ENCODE measurements at regions not wholly inside any gene's neighbourhood (a gene's known extent, or its start where the extent isn't known, plus 50 kb on each side); places are given as distances from the start of the nearest gene placed in this dataset.

DNA sequence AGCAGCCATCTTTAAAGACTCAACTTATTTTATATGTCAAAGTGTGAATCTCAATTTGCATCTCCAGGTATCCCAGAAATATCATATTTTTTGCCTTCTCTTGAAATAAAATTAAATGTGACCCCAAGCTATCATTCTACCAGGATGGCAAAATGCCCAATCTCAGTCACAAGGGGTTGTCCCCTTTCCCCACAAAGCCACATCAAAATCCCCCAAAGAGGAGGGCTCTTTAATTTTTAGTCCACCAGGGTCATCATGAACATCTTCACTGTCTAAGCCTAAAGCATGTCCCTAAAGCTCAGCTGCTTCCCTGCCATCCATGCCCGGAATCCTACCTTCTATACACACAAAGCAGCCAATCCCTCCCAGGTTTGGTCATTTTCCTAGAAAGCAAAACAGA, 670.5 kb upstream of the KLF4 start:
- no peak overlapping the region for H3K27ac ChIP-seq
- DNase-seq (ENCODE audit: low read depth, low spot score): no peak

DNA sequence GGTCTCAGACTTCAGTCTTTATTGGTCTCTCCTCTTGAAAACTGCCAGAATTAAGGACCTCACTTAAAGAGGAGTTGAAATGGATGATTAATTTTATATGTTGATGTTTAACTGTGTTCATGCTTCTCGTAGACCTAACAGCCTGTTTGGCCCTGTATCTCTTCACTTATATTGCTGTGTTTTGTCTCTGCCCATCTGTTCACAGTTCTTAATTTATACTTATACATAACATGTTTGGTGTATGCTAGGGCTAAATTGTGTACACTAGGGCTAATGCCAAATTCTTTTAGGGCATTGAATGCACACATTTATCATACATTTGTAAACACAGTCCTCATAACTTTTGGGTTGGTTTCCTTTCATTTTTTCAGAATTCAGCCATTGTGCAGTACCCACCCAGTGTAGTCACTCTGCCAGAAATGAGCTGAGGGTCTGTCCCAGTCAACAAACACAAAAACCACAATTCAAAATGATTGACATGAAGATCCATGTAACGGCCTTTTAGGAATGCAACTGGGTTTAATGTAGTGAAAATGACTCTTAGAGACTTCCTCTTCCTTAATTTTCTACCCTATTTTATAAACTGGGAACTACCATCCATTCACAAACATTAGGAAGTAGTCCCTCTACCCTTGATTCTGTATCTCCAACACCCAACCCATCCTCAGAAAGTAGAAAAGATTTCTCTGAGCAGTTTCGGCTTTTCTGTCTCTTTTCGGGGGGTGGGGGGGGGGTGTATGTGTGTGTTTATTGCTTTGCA, 668.8 kb upstream of the KLF4 start:
- no peak overlapping the region for H3K27ac ChIP-seq
- DNase-seq (ENCODE audit: low read depth, low spot score): no peak

DNA sequence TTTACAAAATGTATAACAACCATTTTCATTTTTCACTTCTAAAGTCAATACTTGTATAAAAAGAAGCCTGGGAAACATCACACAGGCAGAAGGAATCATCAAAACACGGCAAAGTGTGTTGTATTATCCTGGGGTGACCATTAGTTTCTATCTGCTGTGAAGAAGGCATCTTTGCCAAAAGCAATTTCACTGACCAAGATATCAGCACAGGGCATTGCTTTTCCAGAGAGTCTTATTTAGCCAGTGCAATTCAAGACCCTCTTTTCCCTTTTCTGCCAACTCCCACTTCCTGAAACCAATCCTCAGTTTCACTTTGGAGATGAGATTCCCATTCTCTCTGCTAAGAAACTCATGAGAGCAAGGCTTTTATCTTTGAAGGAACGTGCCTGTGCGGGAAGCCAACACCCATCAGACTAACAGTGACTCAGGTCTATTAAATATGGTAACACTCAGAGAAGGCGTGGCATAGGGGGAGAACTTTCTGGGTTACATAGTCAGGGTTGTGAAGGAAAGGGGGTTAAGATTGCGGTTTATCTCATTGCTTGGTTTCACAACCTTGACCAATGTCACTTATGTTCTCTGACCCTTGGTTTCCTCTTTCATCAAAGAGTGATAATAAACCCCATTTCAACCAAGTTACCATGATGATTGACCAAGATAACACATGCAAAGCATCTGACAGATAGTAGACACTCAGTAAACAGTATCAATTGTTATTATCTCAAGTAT, 666.9 kb upstream of the KLF4 start:
- H3K27ac ChIP-seq: peak overlapping the region; percentile 55
- DNase-seq (ENCODE audit: low read depth, low spot score): peak; percentile 62

DNA sequence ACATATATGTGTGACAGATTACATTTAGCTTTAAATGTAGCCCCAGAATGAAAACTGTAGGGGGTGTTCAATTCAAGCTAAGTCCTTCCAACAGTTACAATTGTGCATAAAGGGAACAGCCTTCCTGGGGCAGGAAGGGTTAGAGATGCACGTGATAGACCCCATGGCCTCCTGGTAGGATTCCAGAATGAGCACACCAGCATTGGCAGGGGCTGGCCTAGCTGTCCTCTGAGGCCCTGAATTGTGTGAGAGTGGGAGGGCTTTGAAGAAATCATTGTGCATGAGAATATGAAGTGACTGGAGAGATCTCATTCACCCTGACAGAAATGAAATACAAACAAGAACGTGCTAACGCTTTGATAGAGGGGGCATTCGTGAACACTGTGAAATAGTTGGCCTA, 663.8 kb upstream of the KLF4 start:
- H3K27ac ChIP-seq: no peak overlapping the region
- no peak for DNase-seq (ENCODE audit: low read depth, low spot score)

DNA sequence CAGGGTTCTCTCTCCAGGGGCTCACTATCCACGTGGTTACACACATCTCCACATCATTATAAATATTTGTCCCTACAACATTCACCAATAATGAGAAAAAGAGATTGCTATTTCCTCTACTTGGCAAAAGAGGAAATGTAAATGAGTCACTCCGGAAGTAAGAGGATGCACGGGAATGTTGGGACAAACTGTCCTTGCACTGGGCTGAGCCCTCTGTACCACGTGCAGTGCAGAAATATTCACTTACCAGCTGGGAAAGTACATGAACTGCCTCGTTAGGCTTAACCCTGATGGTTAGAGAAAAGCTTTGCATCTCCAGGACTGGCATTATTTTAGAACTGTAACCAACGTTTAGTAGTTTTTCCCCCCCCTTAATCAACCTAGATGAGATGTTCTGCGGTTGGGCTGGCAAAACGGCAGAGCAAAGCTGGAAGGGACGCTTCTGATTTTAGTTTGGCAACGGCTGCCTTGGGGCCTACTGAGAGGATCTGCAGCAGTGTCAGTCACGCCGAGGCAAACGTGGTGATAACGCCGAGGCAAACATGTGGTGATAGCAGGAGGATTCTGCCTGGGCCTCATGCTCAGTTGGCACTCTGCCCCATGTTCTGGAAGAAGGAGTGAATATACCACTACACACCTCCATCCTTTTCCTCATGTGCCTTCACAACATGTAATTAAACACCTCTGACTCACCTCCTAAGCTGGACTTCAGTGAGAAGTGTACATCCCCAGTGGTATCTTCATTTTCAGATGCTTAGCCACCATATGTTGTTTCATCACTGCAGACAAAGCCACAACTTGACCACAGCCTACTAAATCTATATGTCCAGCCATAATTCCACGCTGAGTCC, 661.4 kb upstream of the KLF4 start:
- DNase-seq (ENCODE audit: low read depth, low spot score): peak; percentile 22
- no peak overlapping the region for H3K27ac ChIP-seq

DNA sequence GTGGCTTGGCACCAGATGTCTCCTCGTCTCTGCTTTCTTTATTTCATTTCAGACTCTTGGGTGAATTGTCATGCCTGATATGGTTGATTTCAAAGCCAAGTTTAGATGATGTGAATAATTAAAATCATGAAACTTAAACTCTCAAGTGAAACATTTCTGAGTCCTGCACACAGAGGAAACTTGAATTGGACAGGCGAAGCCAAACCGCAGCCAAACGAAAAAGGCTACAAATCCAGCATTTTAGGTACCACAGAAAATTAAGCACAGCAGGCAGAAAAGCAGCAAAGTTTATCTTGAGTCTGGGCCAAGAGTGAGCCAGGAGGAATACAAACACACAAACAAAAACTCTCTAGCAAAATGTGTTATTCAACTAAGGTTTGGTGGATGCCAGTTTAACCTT, 659.8 kb upstream of the KLF4 start:
- no peak for DNase-seq (ENCODE audit: low read depth, low spot score)
- no peak overlapping the region for H3K27ac ChIP-seq

DNA sequence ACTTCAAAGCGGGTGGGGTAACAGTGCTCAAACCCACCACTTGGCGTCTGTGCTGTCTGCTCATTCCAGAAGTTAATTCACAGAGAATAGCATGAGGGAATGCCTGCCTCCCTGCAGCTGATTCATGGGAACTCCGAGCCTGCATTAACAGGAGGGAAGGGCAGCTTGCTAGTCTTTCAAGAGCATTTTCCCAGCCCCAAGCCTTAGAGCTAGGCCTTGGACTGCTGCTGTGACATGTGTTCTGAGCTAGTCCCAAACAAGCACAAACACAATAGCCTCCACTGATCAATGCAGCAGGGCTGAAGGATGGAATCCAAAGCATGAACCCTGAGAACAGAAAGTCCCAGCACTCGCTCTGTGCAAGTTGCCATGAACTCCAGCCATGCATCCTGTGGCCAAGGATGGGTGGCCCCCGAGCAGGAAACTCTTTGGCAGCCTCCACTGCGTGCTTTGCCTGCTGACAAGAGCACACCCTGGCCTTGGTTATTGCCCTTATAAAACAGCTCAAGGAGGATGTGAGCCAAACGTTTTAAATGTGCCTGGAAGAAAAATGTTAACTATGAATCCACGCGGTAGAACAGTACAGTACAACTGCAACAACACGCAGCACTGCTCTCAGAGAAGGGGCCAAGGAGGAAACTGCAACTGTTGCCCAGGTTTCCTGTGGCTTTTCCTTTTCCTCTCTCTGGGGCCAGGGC, 653.1 kb upstream of the KLF4 start:
- peak overlapping the region; percentile 12 for H3K27ac ChIP-seq
- DNase-seq (ENCODE audit: low read depth, low spot score): no peak

DNA sequence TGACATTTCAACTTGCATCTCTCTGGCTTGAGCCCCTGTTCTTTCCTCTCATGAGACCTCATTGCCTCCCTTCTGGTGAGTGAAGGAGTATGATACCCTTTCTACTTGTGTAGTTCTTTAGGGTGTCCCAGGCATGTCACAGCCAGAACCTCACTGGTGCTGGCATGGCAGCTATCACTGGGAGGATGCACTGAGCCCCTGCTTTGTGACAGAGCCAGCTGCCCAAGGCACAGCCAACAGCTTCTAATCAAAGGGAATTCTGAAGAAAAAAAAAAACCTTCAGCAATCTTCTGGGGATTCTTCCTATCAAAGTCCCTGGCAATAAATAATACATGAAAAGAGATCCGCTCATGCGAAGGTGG, 652.6 kb upstream of the KLF4 start:
- no peak for DNase-seq (ENCODE audit: low read depth, low spot score)
- H3K27ac ChIP-seq: no peak overlapping the region

DNA sequence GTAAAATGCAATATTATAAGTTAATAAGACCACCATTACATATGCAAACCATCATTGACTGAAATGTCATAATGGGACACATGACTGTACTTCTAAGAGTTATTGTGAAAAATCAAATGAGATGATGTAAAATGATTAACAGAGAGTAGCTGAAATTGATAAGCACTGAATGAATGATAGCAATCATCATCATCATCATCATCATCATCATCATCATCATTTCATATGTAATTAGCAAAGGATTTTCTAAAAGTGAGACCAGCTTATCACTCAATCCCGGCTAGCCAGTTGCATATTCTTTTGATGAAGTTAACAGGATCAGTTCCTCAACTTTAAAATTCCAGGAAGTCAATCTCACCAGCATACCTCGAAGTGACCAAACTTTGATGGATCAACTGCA, 650.3 kb upstream of the KLF4 start:
- no peak for DNase-seq (ENCODE audit: low read depth, low spot score)
- no peak overlapping the region for H3K27ac ChIP-seq

DNA sequence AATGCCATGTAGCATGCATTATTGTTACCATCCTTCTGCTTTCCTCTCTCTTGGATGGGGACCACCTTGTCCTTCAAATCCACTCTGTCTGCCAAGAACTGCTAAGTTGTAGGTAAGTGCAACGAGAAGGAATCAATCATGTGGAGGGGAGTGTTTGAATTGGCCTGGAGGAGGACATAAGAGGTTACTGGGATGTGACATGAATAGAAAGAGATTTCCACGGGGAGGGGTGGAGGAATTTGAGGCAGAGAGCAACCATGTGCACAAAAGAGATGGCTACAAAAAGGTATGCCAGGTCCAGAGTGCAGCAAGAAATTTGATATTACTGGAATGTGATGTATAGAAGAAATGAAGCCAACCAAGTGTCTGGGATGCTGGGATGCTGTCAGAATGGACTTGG, 648.9 kb upstream of the KLF4 start:
- no peak overlapping the region for H3K27ac ChIP-seq
- no peak for DNase-seq (ENCODE audit: low read depth, low spot score)

DNA sequence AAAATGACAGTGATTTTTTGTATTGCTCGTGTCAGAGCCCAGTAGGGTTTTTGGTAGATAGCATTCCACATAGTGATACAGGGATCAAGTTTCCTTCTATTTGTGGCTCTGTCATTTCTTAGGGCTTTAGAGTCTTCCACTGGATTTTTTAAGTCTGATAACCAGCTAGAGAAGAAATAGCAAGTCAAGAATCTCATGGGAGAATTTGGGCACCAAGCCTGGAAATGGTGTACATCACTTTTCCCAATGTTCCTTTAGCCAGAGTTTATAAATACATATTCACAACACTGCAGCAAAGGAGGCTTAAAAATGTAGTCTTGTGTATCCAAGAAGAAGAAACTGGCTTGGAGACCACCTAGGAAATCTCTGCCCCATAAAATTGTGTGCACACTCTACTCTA, 647.1 kb upstream of the KLF4 start:
- no peak for DNase-seq (ENCODE audit: low read depth, low spot score)
- H3K27ac ChIP-seq: no peak overlapping the region

DNA sequence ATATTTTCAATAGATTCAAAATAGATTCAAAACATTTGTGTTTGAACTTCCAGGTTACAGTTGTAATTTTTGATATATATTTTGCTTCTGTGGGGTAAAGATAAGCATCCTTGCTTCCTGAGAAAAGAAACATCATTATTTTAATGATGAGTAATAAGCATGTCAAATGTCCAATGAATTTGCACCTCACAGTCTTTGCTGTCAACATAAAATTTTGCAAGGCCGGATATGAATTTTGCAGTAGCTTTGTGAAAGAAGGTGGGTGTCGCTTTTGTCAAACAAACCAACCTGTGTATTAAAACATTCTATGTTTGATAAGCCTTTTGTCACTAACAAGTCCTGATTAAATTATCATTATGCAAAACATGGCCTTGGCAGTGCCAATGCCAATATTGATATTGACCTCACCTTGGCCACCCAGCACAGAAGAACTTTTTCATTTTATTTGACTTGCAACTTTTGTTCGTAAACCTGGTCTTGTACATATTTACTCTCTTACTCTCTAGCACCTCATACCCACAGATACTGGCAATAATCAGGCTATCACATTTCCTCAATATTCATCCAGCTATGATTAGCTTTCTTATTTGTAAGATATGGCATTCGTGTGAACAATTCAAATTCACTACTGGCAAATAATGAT, 645.0 kb upstream of the KLF4 start:
- no peak overlapping the region for H3K27ac ChIP-seq
- no peak for DNase-seq (ENCODE audit: low read depth, low spot score)

DNA sequence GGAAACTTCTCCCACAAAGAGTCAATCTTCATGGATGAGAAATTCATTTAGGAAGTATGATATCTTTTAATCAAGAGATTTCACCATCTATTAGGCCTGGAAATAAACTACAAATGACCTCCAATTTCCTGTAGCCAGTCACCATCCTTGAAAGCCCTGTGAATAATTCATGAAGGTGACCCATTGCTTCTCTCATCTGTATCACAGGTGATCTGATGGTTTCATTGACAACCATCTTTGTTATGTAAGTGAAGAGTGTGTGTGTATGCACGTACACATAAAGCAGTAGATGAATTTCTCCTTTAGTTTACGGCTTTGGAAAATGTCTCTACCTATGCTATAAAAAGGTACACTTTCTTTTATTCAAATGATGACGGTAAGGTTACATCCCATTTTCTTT, 644.1 kb upstream of the KLF4 start:
- no peak overlapping the region for H3K27ac ChIP-seq
- no peak for DNase-seq (ENCODE audit: low read depth, low spot score)

DNA sequence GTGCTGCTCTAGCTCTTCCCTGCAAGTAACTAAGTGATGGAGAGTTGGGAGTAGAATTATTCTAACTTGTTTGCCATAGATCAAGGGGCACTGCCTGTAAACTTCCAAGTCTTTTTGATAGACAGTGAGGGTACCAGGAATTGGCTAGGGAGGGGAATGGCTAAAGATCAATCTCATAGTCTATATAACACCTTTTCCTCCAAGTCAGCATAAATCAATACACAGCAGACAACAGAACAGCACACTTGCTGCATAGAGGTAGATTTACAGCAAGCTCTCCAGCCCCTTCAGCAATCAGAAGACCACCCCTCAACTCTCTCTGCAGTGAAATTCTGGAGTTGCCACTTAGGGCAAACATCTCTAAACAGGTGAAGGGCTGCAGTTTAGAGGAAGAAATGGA, 643.5 kb upstream of the KLF4 start:
- DNase-seq (ENCODE audit: low read depth, low spot score): no peak
- H3K27ac ChIP-seq: no peak overlapping the region

DNA sequence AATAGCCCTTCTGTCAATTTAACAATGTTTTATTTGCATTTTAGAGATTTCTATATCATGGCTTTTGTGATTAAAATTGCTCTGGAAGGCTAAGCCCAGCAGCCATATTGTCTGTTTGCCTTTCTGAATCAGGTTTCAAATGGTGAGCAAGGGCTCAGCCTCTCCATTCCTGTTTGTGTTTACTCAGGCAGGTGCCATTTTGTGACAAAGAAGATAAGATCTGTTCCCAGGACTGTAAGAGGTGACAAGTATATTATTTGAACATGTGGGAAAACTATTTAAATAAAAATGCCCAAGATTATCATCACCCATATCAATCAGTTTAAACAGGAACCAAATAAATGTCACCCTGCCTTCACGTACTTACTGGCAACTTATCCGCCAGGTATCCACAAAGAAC, 641.3 kb upstream of the KLF4 start:
- H3K27ac ChIP-seq: no peak overlapping the region
- DNase-seq (ENCODE audit: low read depth, low spot score): peak; percentile 16

DNA sequence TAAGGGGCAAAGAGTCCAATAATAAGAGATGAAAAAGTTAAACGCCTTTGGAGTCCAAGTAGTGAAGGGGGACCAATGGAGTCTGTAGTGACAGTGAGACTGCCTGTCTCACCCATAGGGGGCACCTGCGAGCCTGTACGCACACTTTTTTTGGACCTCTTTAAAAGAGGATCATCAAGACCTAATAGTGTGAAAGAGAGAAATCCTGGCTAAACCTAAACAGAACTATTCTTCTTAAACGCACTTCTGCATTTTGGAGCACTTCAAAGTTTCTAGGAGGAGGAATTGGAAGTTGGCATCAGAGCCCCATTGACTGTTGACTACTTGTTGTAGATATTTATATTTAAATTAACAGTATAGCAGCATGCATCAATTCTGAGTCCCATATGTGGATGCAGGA, 636.1 kb upstream of the KLF4 start:
- DNase-seq (ENCODE audit: low read depth, low spot score): no peak
- no peak overlapping the region for H3K27ac ChIP-seq

DNA sequence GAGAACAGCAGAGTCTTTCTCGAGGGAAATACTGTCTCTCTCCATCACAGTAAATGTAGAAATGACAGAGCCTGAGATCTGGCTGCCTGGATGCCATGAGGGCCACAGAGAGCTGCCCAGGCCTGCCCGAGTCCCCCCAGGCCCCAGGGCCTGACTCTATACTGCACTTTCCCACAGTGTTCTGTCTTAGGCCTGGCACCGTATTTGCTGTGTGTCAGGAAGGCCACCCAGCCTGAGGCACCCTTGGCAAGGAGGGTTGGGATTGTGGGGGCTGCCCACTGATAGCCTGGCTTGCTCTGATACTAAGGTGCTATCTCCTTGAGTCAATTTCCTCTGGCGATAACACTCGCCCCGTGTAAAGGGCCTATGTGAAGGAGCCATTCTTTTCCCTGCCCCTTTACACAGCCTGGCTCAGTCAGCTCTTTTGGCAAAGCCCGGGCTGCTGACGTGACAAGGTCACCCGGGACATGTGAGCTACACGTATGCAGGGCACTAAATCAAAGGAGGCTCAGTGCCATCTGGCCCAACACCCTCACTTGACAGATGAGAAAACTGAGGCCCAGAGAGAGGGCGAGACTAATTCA, 630.1 kb upstream of the KLF4 start:
- H3K27ac ChIP-seq: no peak overlapping the region
- no peak for DNase-seq (ENCODE audit: low read depth, low spot score)

DNA sequence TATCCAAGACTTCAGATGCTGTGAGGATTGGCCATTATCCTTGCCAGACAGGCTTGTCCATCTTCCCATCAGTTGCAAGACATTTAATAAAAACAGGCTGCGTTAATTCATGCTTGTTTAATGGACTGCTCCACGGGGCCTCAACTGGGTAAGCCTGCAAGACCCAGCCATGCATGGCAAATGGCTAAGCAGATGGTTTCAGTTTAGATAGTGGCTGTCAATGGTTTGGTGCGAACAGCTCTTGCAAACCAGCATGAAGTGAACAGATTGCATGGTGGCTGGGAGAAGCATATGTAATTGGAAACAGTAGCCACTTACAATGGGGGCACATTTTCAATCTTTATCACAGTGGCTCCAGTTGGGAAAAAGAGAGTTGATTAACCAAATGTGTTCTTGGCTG, 628.2 kb upstream of the KLF4 start:
- DNase-seq (ENCODE audit: low read depth, low spot score): no peak
- H3K27ac ChIP-seq: no peak overlapping the region

DNA sequence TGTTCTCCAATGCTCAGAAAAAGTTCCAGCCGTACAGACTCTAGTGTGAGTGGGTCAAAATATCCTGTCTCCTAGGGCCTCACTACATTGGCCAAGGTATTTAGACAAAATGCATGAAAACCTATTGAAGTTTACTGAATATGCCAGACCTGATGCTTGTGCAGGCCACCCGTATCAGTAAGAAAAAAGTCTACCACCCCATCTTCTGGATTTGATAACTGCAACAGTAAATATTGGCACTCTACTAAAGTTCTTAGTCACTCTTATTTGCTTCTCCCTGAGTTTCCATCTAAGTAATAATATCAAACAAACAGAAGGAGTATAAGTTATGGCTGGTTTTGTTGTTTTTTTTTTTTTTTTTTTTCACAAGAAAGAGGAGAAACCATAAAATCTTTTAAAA, 627.7 kb upstream of the KLF4 start:
- no peak overlapping the region for H3K27ac ChIP-seq
- no peak for DNase-seq (ENCODE audit: low read depth, low spot score)

DNA sequence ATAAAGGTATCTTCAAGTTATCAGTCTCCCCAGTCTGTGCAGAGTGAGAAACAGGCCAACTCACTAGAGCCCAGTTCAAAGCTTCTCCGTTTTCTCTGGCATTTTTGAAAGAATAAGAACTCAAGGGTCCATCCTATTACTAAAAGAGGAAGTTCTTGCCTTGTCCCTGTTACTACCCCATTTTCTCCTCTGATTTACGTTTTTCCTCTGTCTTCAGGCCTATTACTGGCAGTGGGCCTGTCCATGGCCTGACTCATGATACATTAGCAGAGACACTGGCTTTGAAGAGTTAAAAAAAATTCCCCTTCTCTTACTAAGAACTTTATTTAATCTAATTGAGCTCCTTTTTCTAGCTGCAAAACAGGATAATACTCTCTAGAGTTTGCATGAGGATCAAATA, 624.0 kb upstream of the KLF4 start:
- DNase-seq (ENCODE audit: low read depth, low spot score): no peak
- H3K27ac ChIP-seq: no peak overlapping the region

Data from epithelial cell of prostate (primary cell).